Upper lobe of left lung (tissue), 6 donors: ENCODE measurements at regions not wholly inside any gene's neighbourhood (a gene's known extent, or its start where the extent isn't known, plus 50 kb on each side); places are given as distances from the start of the nearest gene placed in this dataset.

ENCODE experiments used
- ATAC-seq, 2 donors: fragments of 200-7000 bp; cut with Tn5 transposase; one replicate each; pipeline ENCODE4 v1.9.1; 2022; ENCODE audit warnings: mild to moderate bottlenecking in 2 of 2, moderate library complexity in 2 of 2; ENCODE audit not compliant: low FRiP score in 2 of 2
- DNase-seq, 2 donors: peaks; one replicate each; pipeline ENCODE4 v3.0.0-alpha.2; 2019 to 2020
- H3K27ac ChIP-seq, 4 donors: fragments of 200-600 bp; sonication (generic); one replicate each; pipeline ENCODE4 v1.5.1; 2016 to 2019
- H3K27me3 ChIP-seq, 4 donors: fragments of 200-600 bp; sonication (generic); one replicate each; pipeline ENCODE4 v1.5.1; 2017 to 2019
- H3K36me3 ChIP-seq, 4 donors: fragments of 200-600 bp; sonication (generic); one replicate each; pipeline ENCODE4 v1.5.1; 2016 to 2019
- H3K4me1 ChIP-seq, 4 donors: fragments of 200-600 bp; sonication (generic); one replicate each; pipeline ENCODE4 v1.5.1; 2018 to 2019
- H3K4me3 ChIP-seq, 4 donors: fragments of 200-600 bp; sonication (generic); one replicate each; pipeline ENCODE4 v1.5.1; 2017 to 2019; ENCODE audit warnings: mild to moderate bottlenecking in 2 of 4, moderate library complexity in 1 of 4
- H3K9me3 ChIP-seq, 4 donors: fragments of 200-600 bp; sonication (generic); one replicate each; pipeline ENCODE4 v1.5.1; 2018 to 2019
- EP300 ChIP-seq, 4 donors: sonication (generic); formaldehyde crosslinking; IDR thresholded peaks; one replicate each; pipeline ENCODE4 v1.5.1; 2017; ENCODE audit warnings: antibody characterized with exemption in 4 of 4, control low read depth in 2 of 4
- POLR2A ChIP-seq, 4 donors: fragments of 450-650 bp; IDR thresholded peaks; one replicate each; pipeline ENCODE4 v1.5.1; 2016 to 2017; ENCODE audit warnings: antibody characterized with exemption in 4 of 4, mild to moderate bottlenecking in 2 of 4
- POLR2AphosphoS5 ChIP-seq, 2 donors: sonication (generic); formaldehyde crosslinking; IDR thresholded peaks; one replicate each; pipeline ENCODE4 v1.5.1; 2017; ENCODE audit warnings: antibody characterized with exemption in 2 of 2
- WGBS, 2 donors: methylation state at CpG; one replicate each; pipeline ENCODE4 v1.1.5; 2017 to 2018; 5-methylcytosine and 5-hydroxymethylcytosine counted together
- TF ChIP-seq, protein P1 (sequence below), 6 experiments: fragments of 450-650 bp in 4 of 6; fragments of 200-600 bp in 2 of 6; sonication (generic) in 2 of 6; IDR thresholded peaks; one replicate each; pipeline ENCODE4 v1.5.1; 2016 to 2019; ENCODE audit warnings: antibody characterized with exemption in 6 of 6
- donor health status: DM: no; HTN: no; CAD: no; lungs with moderate emphysema.
- donor health status: DM: no; HTN: yes; CAD: no; lungs with severe emphysema.

GRCh38 chr3:194000712-194001111 is 135.2 kb upstream of the HES1 start:
- Histone ChIP-seq H3K4me1 (peaks cover 32 to 52% (median 47%) of the 10 kb centered on the region in 4 donors), H3K4me3 (no peak overlapping the region), H3K27ac (no peak overlapping the region), H3K36me3 (no peaks in the 10 kb centered on the region), H3K27me3 (no peaks in the 10 kb centered on the region), H3K9me3 (no peaks in the 10 kb centered on the region)
- no peak for TF ChIP-seq POLR2A (IDR thresholded peaks at IDR 0.05)
- no peak for TF ChIP-seq POLR2AphosphoS5 (IDR thresholded peaks at IDR 0.05)
- TF ChIP-seq, protein P1, sequence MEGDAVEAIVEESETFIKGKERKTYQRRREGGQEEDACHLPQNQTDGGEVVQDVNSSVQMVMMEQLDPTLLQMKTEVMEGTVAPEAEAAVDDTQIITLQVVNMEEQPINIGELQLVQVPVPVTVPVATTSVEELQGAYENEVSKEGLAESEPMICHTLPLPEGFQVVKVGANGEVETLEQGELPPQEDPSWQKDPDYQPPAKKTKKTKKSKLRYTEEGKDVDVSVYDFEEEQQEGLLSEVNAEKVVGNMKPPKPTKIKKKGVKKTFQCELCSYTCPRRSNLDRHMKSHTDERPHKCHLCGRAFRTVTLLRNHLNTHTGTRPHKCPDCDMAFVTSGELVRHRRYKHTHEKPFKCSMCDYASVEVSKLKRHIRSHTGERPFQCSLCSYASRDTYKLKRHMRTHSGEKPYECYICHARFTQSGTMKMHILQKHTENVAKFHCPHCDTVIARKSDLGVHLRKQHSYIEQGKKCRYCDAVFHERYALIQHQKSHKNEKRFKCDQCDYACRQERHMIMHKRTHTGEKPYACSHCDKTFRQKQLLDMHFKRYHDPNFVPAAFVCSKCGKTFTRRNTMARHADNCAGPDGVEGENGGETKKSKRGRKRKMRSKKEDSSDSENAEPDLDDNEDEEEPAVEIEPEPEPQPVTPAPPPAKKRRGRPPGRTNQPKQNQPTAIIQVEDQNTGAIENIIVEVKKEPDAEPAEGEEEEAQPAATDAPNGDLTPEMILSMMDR (IDR thresholded peaks at IDR 0.05), result no peak
- TF ChIP-seq EP300 (IDR thresholded peaks at IDR 0.05), result no peak
- no peak for DNase-seq
- WGBS, 2 donors, result 75 to 81% methylated on average over 4 of the region's 4 CpGs
- ATAC-seq, result no peak

- H3K4me1 ChIP-seq, result peaks cover 37 to 53% (median 48%) of the 10 kb centered on the region in 4 donors
- H3K36me3 ChIP-seq, result no peaks in the 10 kb centered on the region
- DNase-seq, result no peak
- H3K9me3 ChIP-seq, result no peaks in the 10 kb centered on the region
- 73 to 76% methylated on average over 20 of the region's 20 CpGs for WGBS, 2 donors
- no peak for TF ChIP-seq POLR2AphosphoS5 (IDR thresholded peaks at IDR 0.05)
- TF ChIP-seq EP300 (IDR thresholded peaks at IDR 0.05), result no peak
- TF ChIP-seq, protein P1 (IDR thresholded peaks at IDR 0.05), result no peak
- no peak for TF ChIP-seq POLR2A (IDR thresholded peaks at IDR 0.05)
- ATAC-seq, result no peak
- H3K27ac ChIP-seq, result peak overlapping the region in 3 of 4 donors; percentile 83 to 88 (median 86)
- no peak overlapping the region for H3K4me3 ChIP-seq
- no peaks in the 10 kb centered on the region for H3K27me3 ChIP-seq
Observed at GRCh38 chr3:194001728-194002459, 134.1 kb upstream of the HES1 start.

GRCh38 chr3:194003114-194004057 is 132.6 kb upstream of the HES1 start:
- ATAC-seq (peak; percentile 93 to 94), DNase-seq (peak; percentile 94)
- Histone ChIP-seq H3K4me1 (peaks cover 35 to 49% (median 39%) of the 10 kb centered on the region in 4 donors), H3K36me3 (no peaks in the 10 kb centered on the region), H3K27me3 (no peaks in the 10 kb centered on the region), H3K27ac (peak overlapping the region; percentile 83 to 88 (median 87)), H3K4me3 (peak overlapping the region in 3 of 4 donors; percentile 45 to 52 (median 49)), H3K9me3 (no peaks in the 10 kb centered on the region)
- TF ChIP-seq, protein P1 (IDR thresholded peaks at IDR 0.05), result peak in 1 of 6 experiments; percentile 7
- TF ChIP-seq POLR2A (IDR thresholded peaks at IDR 0.05) (peak in 1 of 4 donors; percentile 67), EP300 (IDR thresholded peaks at IDR 0.05) (peak in 3 of 4 donors; percentile 48 to 83 (median 80)), POLR2AphosphoS5 (IDR thresholded peaks at IDR 0.05) (peak; percentile 78 to 90)
- 5 to 13% methylated on average over 29 to 56 of the region's 58 CpGs for WGBS, 2 donors

- Histone ChIP-seq H3K36me3 (no peaks in the 10 kb centered on the region), H3K27ac (no peak overlapping the region), H3K4me1 (peaks cover 35 to 49% (median 40%) of the 10 kb centered on the region in 4 donors), H3K27me3 (no peaks in the 10 kb centered on the region), H3K9me3 (no peaks in the 10 kb centered on the region), H3K4me3 (no peak overlapping the region)
- ATAC-seq (no peak), DNase-seq (no peak)
- 59 to 67% methylated on average over 4 of the region's 4 CpGs for WGBS, 2 donors
- no peak for TF ChIP-seq POLR2A (IDR thresholded peaks at IDR 0.05)
- TF ChIP-seq, protein P1 (IDR thresholded peaks at IDR 0.05), result no peak
- TF ChIP-seq EP300 (IDR thresholded peaks at IDR 0.05), result no peak
Observed at GRCh38 chr3:194005930-194006501, 129.9 kb upstream of the HES1 start.
